Stomach (tissue), 4 donors: ENCODE measurements at regions not wholly inside any gene's neighbourhood (a gene's known extent, or its start where the extent isn't known, plus 50 kb on each side); places are given as distances from the start of the nearest gene placed in this dataset.

Experiments
- POLR2A ChIP-seq, 4 donors: fragments of 450-650 bp; IDR thresholded peaks; one replicate each; pipeline ENCODE4 v1.6.1; 2016; ENCODE audit warnings: antibody characterized with exemption in 4 of 4, control low read depth in 2 of 4, mild to moderate bottlenecking in 1 of 4, moderate library complexity in 1 of 4
- TF ChIP-seq, protein P1 (sequence below), 7 experiments: fragments of 450-650 bp in 4 of 7; fragments of 200-600 bp in 3 of 7; sonication (generic) in 3 of 7; IDR thresholded peaks; one replicate each; pipeline ENCODE4 v1.5.1; 2016 to 2019; ENCODE audit warnings: antibody characterized with exemption in 7 of 7, control low read depth in 2 of 7, mild to moderate bottlenecking in 1 of 7

- TF ChIP-seq, protein P1, sequence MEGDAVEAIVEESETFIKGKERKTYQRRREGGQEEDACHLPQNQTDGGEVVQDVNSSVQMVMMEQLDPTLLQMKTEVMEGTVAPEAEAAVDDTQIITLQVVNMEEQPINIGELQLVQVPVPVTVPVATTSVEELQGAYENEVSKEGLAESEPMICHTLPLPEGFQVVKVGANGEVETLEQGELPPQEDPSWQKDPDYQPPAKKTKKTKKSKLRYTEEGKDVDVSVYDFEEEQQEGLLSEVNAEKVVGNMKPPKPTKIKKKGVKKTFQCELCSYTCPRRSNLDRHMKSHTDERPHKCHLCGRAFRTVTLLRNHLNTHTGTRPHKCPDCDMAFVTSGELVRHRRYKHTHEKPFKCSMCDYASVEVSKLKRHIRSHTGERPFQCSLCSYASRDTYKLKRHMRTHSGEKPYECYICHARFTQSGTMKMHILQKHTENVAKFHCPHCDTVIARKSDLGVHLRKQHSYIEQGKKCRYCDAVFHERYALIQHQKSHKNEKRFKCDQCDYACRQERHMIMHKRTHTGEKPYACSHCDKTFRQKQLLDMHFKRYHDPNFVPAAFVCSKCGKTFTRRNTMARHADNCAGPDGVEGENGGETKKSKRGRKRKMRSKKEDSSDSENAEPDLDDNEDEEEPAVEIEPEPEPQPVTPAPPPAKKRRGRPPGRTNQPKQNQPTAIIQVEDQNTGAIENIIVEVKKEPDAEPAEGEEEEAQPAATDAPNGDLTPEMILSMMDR (IDR thresholded peaks at IDR 0.05), result no peak
- no peak for TF ChIP-seq POLR2A (IDR thresholded peaks at IDR 0.05)
These were observed 110.5 kb upstream of the NCK2 start for GRCh38 chr2:105634198-105634597.
